ENCODE measurements at regions not wholly inside any gene's neighbourhood (a gene's known extent, or its start where the extent isn't known, plus 50 kb on each side); places are given as distances from the start of the nearest gene placed in this dataset.

GRCh38 chr2:20536619-20537422, 89.9 kb downstream of the RHOB start (continued):
- no peak for TF ChIP-seq AFF4 (CRISPR knock-in tag; IDR thresholded peaks at IDR 0.05)
- TF ChIP-seq, protein P1, sequence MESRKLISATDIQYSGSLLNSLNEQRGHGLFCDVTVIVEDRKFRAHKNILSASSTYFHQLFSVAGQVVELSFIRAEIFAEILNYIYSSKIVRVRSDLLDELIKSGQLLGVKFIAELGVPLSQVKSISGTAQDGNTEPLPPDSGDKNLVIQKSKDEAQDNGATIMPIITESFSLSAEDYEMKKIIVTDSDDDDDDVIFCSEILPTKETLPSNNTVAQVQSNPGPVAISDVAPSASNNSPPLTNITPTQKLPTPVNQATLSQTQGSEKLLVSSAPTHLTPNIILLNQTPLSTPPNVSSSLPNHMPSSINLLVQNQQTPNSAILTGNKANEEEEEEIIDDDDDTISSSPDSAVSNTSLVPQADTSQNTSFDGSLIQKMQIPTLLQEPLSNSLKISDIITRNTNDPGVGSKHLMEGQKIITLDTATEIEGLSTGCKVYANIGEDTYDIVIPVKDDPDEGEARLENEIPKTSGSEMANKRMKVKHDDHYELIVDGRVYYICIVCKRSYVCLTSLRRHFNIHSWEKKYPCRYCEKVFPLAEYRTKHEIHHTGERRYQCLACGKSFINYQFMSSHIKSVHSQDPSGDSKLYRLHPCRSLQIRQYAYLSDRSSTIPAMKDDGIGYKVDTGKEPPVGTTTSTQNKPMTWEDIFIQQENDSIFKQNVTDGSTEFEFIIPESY (CRISPR knock-in tag; IDR thresholded peaks at IDR 0.05): peak; percentile 56; the same call in 1 of the 2 replicates
- no peak for TF ChIP-seq ZNF503 (CRISPR knock-in tag; IDR thresholded peaks at IDR 0.05)
- TF ChIP-seq, protein P2, sequence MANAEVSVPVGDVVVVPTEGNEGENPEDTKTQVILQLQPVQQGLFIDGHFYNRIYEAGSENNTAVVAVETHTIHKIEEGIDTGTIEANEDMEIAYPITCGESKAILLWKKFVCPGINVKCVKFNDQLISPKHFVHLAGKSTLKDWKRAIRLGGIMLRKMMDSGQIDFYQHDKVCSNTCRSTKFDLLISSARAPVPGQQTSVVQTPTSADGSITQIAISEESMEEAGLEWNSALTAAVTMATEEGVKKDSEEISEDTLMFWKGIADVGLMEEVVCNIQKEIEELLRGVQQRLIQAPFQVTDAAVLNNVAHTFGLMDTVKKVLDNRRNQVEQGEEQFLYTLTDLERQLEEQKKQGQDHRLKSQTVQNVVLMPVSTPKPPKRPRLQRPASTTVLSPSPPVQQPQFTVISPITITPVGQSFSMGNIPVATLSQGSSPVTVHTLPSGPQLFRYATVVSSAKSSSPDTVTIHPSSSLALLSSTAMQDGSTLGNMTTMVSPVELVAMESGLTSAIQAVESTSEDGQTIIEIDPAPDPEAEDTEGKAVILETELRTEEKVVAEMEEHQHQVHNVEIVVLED (CRISPR knock-in tag; IDR thresholded peaks at IDR 0.05; ENCODE audit: borderline replicate concordance): 0 out of 2 replicates have a peak, but pooled peaks have one; percentile 20
- TF ChIP-seq ZNF781 (CRISPR knock-in tag; IDR thresholded peaks at IDR 0.05; ENCODE audit: borderline replicate concordance, not compliant biosample characterization): peak; percentile 27
- TF ChIP-seq, protein P3, sequence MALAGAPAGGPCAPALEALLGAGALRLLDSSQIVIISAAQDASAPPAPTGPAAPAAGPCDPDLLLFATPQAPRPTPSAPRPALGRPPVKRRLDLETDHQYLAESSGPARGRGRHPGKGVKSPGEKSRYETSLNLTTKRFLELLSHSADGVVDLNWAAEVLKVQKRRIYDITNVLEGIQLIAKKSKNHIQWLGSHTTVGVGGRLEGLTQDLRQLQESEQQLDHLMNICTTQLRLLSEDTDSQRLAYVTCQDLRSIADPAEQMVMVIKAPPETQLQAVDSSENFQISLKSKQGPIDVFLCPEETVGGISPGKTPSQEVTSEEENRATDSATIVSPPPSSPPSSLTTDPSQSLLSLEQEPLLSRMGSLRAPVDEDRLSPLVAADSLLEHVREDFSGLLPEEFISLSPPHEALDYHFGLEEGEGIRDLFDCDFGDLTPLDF (CRISPR knock-in tag; IDR thresholded peaks at IDR 0.05): no peak
- no peak for TF ChIP-seq CSRNP2 (CRISPR knock-in tag; conservative IDR thresholded peaks at IDR 0.05; ENCODE audit: low read depth)
- TF ChIP-seq, protein P4, sequence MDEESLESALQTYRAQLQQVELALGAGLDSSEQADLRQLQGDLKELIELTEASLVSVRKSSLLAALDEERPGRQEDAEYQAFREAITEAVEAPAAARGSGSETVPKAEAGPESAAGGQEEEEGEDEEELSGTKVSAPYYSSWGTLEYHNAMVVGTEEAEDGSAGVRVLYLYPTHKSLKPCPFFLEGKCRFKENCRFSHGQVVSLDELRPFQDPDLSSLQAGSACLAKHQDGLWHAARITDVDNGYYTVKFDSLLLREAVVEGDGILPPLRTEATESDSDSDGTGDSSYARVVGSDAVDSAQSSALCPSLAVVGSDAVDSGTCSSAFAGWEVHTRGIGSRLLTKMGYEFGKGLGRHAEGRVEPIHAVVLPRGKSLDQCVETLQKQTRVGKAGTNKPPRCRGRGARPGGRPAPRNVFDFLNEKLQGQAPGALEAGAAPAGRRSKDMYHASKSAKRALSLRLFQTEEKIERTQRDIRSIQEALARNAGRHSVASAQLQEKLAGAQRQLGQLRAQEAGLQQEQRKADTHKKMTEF (CRISPR knock-in tag; IDR thresholded peaks at IDR 0.05): 0 out of 2 replicates have a peak, but pooled peaks have one; percentile 7
- peak; percentile 67; the same call in 1 of the 2 replicates for TF ChIP-seq CHD4 (IDR thresholded peaks at IDR 0.05; ENCODE audit: borderline replicate concordance, low read length)
- TF ChIP-seq ZNF605 (CRISPR knock-in tag; IDR thresholded peaks at IDR 0.05): peak; percentile 46; the same call in 1 of the 2 replicates
- TF ChIP-seq NR2F1 (CRISPR knock-in tag; IDR thresholded peaks at IDR 0.05): no peak
- 0 out of 2 replicates have a peak, but pooled peaks have one; percentile 16 for TF ChIP-seq ZNF30 (CRISPR knock-in tag; IDR thresholded peaks at IDR 0.05)

Data from HepG2 (cell line).